ENCODE measurements at regions not wholly inside any gene's neighbourhood (a gene's known extent, or its start where the extent isn't known, plus 50 kb on each side); places are given as distances from the start of the nearest gene placed in this dataset.

GRCh38 chr16:62978451-62978850 is 942.2 kb upstream of the CDH8 start:
- no peaks in the 10 kb centered on the region for H3K27me3 ChIP-seq (ENCODE audit: control insufficient read depth, insufficient read depth, low read length)
- in situ Hi-C loops (cut with HindIII; ENCODE audit: low pct_unique_long_range_greater_than_20kb, low sequenced_read_pairs) = no loop called here
- H3K4me1 ChIP-seq (ENCODE audit: control insufficient read depth, insufficient read depth, low read length) = no peaks in the 10 kb centered on the region
- H3K9me3 ChIP-seq (ENCODE audit: control insufficient read depth, insufficient read depth, low read depth, low read length) = no peaks in the 10 kb centered on the region
- TF ChIP-seq TCF7L2 (IDR thresholded peaks at IDR 0.05; ENCODE audit: low read depth, low read length) (no peak), POLR2AphosphoS5 (IDR thresholded peaks at IDR 0.05; ENCODE audit: low read depth, low read length) (no peak), CTCF (IDR thresholded peaks at IDR 0.05) (no peak), SIN3A (IDR thresholded peaks at IDR 0.05; ENCODE audit: borderline replicate concordance, insufficient read depth, low read depth, low read length) (no peak), REST (IDR thresholded peaks at IDR 0.05; ENCODE audit: insufficient read depth in 1 of 2, low read depth in 2 of 2, low read length in 1 of 2) (no peak)
- POLR2A ChIA-PET = no interaction called here
- intact Hi-C loops (cut with micrococcal nuclease; ENCODE audit: unreplicated experiment) = no loop called here
- H3K27ac ChIP-seq (ENCODE audit: low read length) = no peak overlapping the region
- no peak overlapping the region for H3K4me3 ChIP-seq (ENCODE audit: low read depth in 2 of 2, low read length in 2 of 2)
- H3K36me3 ChIP-seq (ENCODE audit: control insufficient read depth, insufficient read depth, low read length) = no peaks in the 10 kb centered on the region
- no TSS peak for BruUV-seq (replicated peaks)
- CTCF ChIA-PET = no interaction called here
- no peak for DNase-seq (ENCODE audit: low read depth, low spot score)
- no peak for ATAC-seq

GRCh38 chr16:62977876-62978275 is 941.6 kb upstream of the CDH8 start:
- ChIA-PET POLR2A (no interaction called here), CTCF (no interaction called here)
- H3K27ac ChIP-seq (ENCODE audit: low read length) = no peak overlapping the region
- no peaks in the 10 kb centered on the region for H3K4me1 ChIP-seq (ENCODE audit: control insufficient read depth, insufficient read depth, low read length)
- H3K4me3 ChIP-seq (ENCODE audit: low read depth in 2 of 2, low read length in 2 of 2) = no peak overlapping the region
- in situ Hi-C loops (cut with HindIII; ENCODE audit: low pct_unique_long_range_greater_than_20kb, low sequenced_read_pairs) (no loop called here), intact Hi-C loops (cut with micrococcal nuclease; ENCODE audit: unreplicated experiment) (no loop called here)
- TF ChIP-seq REST (IDR thresholded peaks at IDR 0.05; ENCODE audit: insufficient read depth in 1 of 2, low read depth in 2 of 2, low read length in 1 of 2) = no peak
- no peak for TF ChIP-seq CTCF (IDR thresholded peaks at IDR 0.05)
- no peak for TF ChIP-seq SIN3A (IDR thresholded peaks at IDR 0.05; ENCODE audit: borderline replicate concordance, insufficient read depth, low read depth, low read length)
- no peak for TF ChIP-seq POLR2AphosphoS5 (IDR thresholded peaks at IDR 0.05; ENCODE audit: low read depth, low read length)
- no peak for TF ChIP-seq TCF7L2 (IDR thresholded peaks at IDR 0.05; ENCODE audit: low read depth, low read length)
- H3K9me3 ChIP-seq (ENCODE audit: control insufficient read depth, insufficient read depth, low read depth, low read length) = no peaks in the 10 kb centered on the region
- H3K27me3 ChIP-seq (ENCODE audit: control insufficient read depth, insufficient read depth, low read length) = no peaks in the 10 kb centered on the region
- H3K36me3 ChIP-seq (ENCODE audit: control insufficient read depth, insufficient read depth, low read length) = no peaks in the 10 kb centered on the region
- ATAC-seq (no peak), DNase-seq (ENCODE audit: low read depth, low spot score) (no peak)
- BruUV-seq (replicated peaks) = no TSS peak
